Right atrium auricular region (tissue), 2 donors: ENCODE measurements at regions not wholly inside any gene's neighbourhood (a gene's known extent, or its start where the extent isn't known, plus 50 kb on each side); places are given as distances from the start of the nearest gene placed in this dataset.

Experiments used
- DNase-seq: peaks from one replicate; pipeline ENCODE4 v3.0.0-alpha.2; 2019; ENCODE audit warnings: low spot score
- H3K27ac ChIP-seq, 2 donors: fragments of 200-600 bp; sonication (generic); 1 replicate in 1 of 2; 2 replicates in 1 of 2; pipeline ENCODE4 v1.5.1; 2016 to 2019
- H3K27me3 ChIP-seq, 2 donors: fragments of 200-600 bp; sonication (generic); one replicate each; pipeline versions ENCODE4 v1.5.1 to v1.6.0; 2017 to 2019
- H3K36me3 ChIP-seq: fragments of 200-600 bp; sonication (generic); one replicate; pipeline ENCODE4 v1.5.1; 2016
- H3K4me1 ChIP-seq, 2 donors: fragments of 200-600 bp; sonication (generic); one replicate each; pipeline versions ENCODE4 v1.5.1 to v1.6.0; 2017 to 2019
- H3K4me3 ChIP-seq, 2 donors: fragments of 200-600 bp; sonication (generic); 1 replicate in 1 of 2; 2 replicates in 1 of 2; pipeline ENCODE4 v1.5.1; 2017 to 2019; ENCODE audit warnings: mild to moderate bottlenecking in 1 of 2, moderate library complexity in 1 of 2
- H3K9me3 ChIP-seq, 2 donors: fragments of 200-600 bp; sonication (generic); one replicate each; pipeline ENCODE4 v1.5.1; 2019
- CTCF ChIP-seq, 2 donors: fragments of 200-600 bp; sonication (generic); IDR thresholded peaks; one replicate each; pipeline ENCODE4 v1.5.1; 2019; ENCODE audit warnings: antibody characterized with exemption in 2 of 2

GRCh38 chrX:776061-776460 is 145.5 kb downstream of the SHOX start:
- H3K27ac ChIP-seq: no peak overlapping the region
- H3K4me1 ChIP-seq: no peaks in the 10 kb centered on the region
- H3K27me3 ChIP-seq: no peaks in the 10 kb centered on the region
- no peaks in the 10 kb centered on the region for H3K9me3 ChIP-seq
- no peak for TF ChIP-seq CTCF (IDR thresholded peaks at IDR 0.05)
- DNase-seq: no peak
- no peaks in the 10 kb centered on the region for H3K36me3 ChIP-seq
- H3K4me3 ChIP-seq: no peak overlapping the region

DNA sequence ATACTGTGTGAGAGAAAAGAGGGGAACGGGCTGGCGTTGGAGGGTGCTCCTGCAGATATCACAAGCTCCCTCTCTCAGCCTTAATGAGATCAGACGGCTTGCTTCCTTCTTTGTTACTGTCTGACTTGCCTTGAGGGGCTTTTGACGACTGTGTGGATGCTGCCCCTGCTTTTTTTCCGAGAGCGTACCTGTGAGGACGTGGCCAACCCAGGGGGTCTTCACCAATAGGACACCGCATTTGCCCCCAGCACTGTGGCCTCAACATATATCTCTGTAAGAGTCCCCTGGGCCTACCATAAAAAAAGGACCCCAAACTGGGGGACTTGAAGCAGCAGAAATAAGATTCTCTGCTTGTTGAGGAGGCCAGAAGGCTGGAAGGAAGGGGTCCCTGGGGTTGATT is 143.9 kb downstream of the SHOX start:
- Histone ChIP-seq H3K27ac (no peak overlapping the region), H3K4me1 (no peaks in the 10 kb centered on the region), H3K9me3 (no peaks in the 10 kb centered on the region), H3K4me3 (no peak overlapping the region), H3K36me3 (no peaks in the 10 kb centered on the region), H3K27me3 (no peaks in the 10 kb centered on the region)
- no peak for DNase-seq
- TF ChIP-seq CTCF (IDR thresholded peaks at IDR 0.05): no peak

- Histone ChIP-seq H3K9me3 (no peaks in the 10 kb centered on the region), H3K36me3 (no peaks in the 10 kb centered on the region), H3K27me3 (no peaks in the 10 kb centered on the region), H3K27ac (no peak overlapping the region), H3K4me3 (no peak overlapping the region), H3K4me1 (no peaks in the 10 kb centered on the region)
- DNase-seq: no peak
- no peak for TF ChIP-seq CTCF (IDR thresholded peaks at IDR 0.05)
Observed at GRCh38 chrX:773292-774025, 142.9 kb downstream of the SHOX start.

DNA sequence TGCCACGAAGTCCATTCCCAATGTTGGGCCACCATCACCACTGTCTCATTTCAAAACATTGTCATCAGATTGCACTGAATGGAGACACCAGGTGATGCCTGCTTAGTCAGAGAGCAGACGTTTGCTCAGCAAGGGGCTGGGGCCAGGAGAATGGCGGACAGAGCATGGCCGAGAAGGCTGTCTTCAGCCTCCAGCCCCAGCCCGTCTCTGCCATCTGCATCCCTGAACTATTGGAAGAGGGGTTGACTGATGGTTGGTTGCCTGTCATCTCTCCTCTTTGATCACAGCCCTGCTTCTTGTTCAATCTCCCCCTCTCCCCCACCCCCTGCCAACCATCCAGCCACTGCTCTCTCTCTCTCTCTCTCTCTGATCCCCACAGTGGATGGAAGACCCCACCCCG is 140.9 kb downstream of the SHOX start:
- Histone ChIP-seq H3K4me3 (no peak overlapping the region), H3K27me3 (no peaks in the 10 kb centered on the region), H3K9me3 (no peaks in the 10 kb centered on the region), H3K27ac (no peak overlapping the region), H3K4me1 (no peaks in the 10 kb centered on the region), H3K36me3 (no peaks in the 10 kb centered on the region)
- no peak for DNase-seq
- no peak for TF ChIP-seq CTCF (IDR thresholded peaks at IDR 0.05)

DNA sequence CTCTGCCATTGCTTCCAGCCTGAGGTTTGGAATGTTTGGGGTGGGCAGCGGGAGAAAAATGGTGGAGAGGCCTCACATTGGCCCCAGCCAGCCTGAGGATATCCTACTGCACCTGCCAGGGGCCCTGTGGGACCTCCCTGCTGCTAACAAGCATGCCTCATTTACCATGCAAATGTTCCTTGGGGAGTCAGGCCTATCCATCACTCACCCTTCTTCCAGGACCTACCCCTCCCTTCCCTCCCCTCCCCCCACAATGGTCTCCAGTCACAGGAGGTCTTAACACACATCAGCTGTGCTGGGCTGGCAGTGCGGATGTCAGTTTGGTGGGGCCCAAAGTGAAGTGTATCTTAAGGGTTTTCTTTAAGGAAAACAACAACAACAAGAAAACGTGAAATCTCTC is 139.2 kb downstream of the SHOX start:
- no peak overlapping the region for H3K4me3 ChIP-seq
- H3K4me1 ChIP-seq: no peaks in the 10 kb centered on the region
- DNase-seq: no peak
- H3K36me3 ChIP-seq: no peaks in the 10 kb centered on the region
- no peaks in the 10 kb centered on the region for H3K9me3 ChIP-seq
- no peaks in the 10 kb centered on the region for H3K27me3 ChIP-seq
- H3K27ac ChIP-seq: no peak overlapping the region
- no peak for TF ChIP-seq CTCF (IDR thresholded peaks at IDR 0.05)

DNA sequence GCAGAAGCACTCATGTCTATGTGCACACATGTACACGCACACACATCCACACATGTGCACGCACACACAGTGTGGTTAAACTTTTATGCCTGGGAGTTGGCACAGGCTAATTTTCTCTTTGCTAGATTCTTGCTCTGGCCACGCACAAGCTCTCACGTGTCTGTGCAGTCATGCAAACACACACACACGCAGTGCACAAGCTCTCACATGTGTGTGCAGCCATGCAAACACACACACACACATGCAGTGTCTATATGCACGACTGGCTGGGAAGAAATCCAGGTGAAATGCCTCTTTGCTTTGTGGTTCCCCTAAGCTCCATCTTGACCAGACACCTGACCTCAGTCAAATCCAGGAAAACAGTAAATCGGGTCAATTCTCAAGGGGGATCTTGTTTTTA is 138.0 kb downstream of the SHOX start:
- no peak for DNase-seq
- no peak for TF ChIP-seq CTCF (IDR thresholded peaks at IDR 0.05)
- H3K36me3 ChIP-seq: no peaks in the 10 kb centered on the region
- H3K4me1 ChIP-seq: no peaks in the 10 kb centered on the region
- no peaks in the 10 kb centered on the region for H3K27me3 ChIP-seq
- no peak overlapping the region for H3K4me3 ChIP-seq
- no peaks in the 10 kb centered on the region for H3K9me3 ChIP-seq
- no peak overlapping the region for H3K27ac ChIP-seq
